ENCODE measurements at regions not wholly inside any gene's neighbourhood (a gene's known extent, or its start where the extent isn't known, plus 50 kb on each side); places are given as distances from the start of the nearest gene placed in this dataset.

DNA sequence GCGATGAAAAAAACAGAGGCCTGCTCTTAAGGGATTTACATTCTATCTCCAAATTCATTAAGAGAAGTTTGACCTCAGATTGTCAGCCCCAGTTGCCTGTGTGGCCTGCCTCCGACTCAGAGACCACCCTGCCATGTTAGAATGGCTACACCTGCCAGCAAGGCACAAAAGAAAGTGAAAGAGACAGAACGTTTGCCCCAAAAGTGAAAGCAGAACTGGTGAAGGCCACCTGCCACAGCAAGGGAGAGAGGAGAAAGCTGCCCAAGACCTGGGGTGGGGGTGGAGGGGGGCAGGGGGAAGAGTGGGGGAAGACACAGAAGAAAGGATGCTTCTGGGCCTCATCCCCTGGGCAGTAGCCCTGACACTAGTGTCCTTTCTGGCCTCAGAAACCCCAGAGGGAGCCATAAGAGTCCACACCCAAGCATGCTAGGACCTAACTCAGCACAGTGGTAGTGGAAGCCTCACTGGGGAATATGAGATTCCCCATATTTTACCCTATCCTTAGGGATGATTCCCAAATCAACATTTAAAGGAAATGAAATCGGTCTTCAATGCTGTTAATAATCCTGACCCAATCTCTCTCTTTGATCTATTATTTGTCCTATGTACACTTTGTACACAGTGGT, 389.7 kb downstream of the TXNL1 start:
- H3K27me3 ChIP-seq (ENCODE audit: insufficient read depth, low read length): no peaks in the 10 kb centered on the region

DNA sequence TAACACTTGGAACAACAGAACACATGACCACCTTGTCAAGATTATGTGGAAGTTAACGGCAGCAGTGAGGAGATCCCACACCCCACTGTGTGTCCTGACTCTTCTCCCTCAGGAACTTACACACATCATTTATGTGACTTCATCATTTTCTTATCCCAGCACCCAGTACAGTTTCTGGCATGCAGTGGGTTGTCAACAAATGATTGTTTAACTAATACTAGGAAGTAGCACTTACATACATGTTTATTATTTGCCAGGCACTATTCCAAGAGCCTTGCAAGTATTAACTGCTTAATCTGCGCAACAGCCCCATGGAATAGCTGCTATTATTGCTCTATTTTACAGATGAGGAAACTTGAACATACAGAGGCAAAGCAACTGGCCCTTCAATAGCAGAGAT, 391.5 kb downstream of the TXNL1 start:
- H3K4me3 Mint-ChIP-seq (ENCODE audit: unreplicated experiment): no peak overlapping the region
- FAIRE-seq: no peak
- Histone ChIP-seq H4K20me1 (ENCODE audit: insufficient read depth, low read length) (no peaks in the 10 kb centered on the region), H3K9me3 (ENCODE audit: insufficient read depth, low read depth, low read length) (no peaks in the 10 kb centered on the region), H3K4me3 (ENCODE audit: insufficient read depth, low read depth, low read length) (no peak overlapping the region), H3K27me3 (ENCODE audit: insufficient read depth, low read length) (no peaks in the 10 kb centered on the region), H3K79me2 (ENCODE audit: insufficient read depth, low read length) (no peaks in the 10 kb centered on the region), H3K36me3 (ENCODE audit: insufficient read depth, low read length) (no peaks in the 10 kb centered on the region), H3K4me2 (ENCODE audit: low read length) (no peak overlapping the region), H2AFZ (ENCODE audit: low read depth, low read length) (no peak overlapping the region), H3K9ac (ENCODE audit: low read length) (no peak overlapping the region), H3K27ac (ENCODE audit: low read depth, low read length) (no peak overlapping the region), H3K4me1 (ENCODE audit: insufficient read depth, low read length) (peaks cover 4% of the 10 kb centered on the region)
- TF ChIP-seq, protein P1, sequence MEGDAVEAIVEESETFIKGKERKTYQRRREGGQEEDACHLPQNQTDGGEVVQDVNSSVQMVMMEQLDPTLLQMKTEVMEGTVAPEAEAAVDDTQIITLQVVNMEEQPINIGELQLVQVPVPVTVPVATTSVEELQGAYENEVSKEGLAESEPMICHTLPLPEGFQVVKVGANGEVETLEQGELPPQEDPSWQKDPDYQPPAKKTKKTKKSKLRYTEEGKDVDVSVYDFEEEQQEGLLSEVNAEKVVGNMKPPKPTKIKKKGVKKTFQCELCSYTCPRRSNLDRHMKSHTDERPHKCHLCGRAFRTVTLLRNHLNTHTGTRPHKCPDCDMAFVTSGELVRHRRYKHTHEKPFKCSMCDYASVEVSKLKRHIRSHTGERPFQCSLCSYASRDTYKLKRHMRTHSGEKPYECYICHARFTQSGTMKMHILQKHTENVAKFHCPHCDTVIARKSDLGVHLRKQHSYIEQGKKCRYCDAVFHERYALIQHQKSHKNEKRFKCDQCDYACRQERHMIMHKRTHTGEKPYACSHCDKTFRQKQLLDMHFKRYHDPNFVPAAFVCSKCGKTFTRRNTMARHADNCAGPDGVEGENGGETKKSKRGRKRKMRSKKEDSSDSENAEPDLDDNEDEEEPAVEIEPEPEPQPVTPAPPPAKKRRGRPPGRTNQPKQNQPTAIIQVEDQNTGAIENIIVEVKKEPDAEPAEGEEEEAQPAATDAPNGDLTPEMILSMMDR (IDR thresholded peaks at IDR 0.05; ENCODE audit: insufficient read depth, low read depth, low read length): no peak
- TF ChIP-seq EZH2 (IDR thresholded peaks at IDR 0.05; ENCODE audit: insufficient read depth, low read length): no peak
- peaks cover 9% of the 10 kb centered on the region for H3K4me1 Mint-ChIP-seq (ENCODE audit: low read depth, unreplicated experiment)
- no peaks in the 10 kb centered on the region for H3K27me3 Mint-ChIP-seq (ENCODE audit: low read depth, unreplicated experiment)
- H3K36me3 Mint-ChIP-seq (ENCODE audit: low read depth, unreplicated experiment): no peaks in the 10 kb centered on the region
- DNase-seq (ENCODE audit: low read depth): no peak
- no peak overlapping the region for H3K27ac Mint-ChIP-seq (ENCODE audit: unreplicated experiment)
- H3K9me3 Mint-ChIP-seq (ENCODE audit: unreplicated experiment): peaks cover 4% of the 10 kb centered on the region

More for the DNA sequence above, 389.7 kb downstream of the TXNL1 start:
- no peak for FAIRE-seq
- Histone ChIP-seq H4K20me1 (ENCODE audit: insufficient read depth, low read length) (no peaks in the 10 kb centered on the region), H3K9me3 (ENCODE audit: insufficient read depth, low read depth, low read length) (no peaks in the 10 kb centered on the region), H2AFZ (ENCODE audit: low read depth, low read length) (no peak overlapping the region), H3K36me3 (ENCODE audit: insufficient read depth, low read length) (no peaks in the 10 kb centered on the region), H3K9ac (ENCODE audit: low read length) (no peak overlapping the region), H3K27ac (ENCODE audit: low read depth, low read length) (no peak overlapping the region), H3K4me3 (ENCODE audit: insufficient read depth, low read depth, low read length) (no peak overlapping the region), H3K79me2 (ENCODE audit: insufficient read depth, low read length) (no peaks in the 10 kb centered on the region), H3K4me1 (ENCODE audit: insufficient read depth, low read length) (peaks cover 4% of the 10 kb centered on the region), H3K4me2 (ENCODE audit: low read length) (no peak overlapping the region)
- peaks cover 4% of the 10 kb centered on the region for H3K9me3 Mint-ChIP-seq (ENCODE audit: unreplicated experiment)
- H3K36me3 Mint-ChIP-seq (ENCODE audit: low read depth, unreplicated experiment): no peaks in the 10 kb centered on the region
- peaks cover 9% of the 10 kb centered on the region for H3K4me1 Mint-ChIP-seq (ENCODE audit: low read depth, unreplicated experiment)
- no peak overlapping the region for H3K4me3 Mint-ChIP-seq (ENCODE audit: unreplicated experiment)
- H3K27ac Mint-ChIP-seq (ENCODE audit: unreplicated experiment): no peak overlapping the region
- DNase-seq (ENCODE audit: low read depth): no peak
- TF ChIP-seq, protein P1 (IDR thresholded peaks at IDR 0.05; ENCODE audit: insufficient read depth, low read depth, low read length): no peak
- TF ChIP-seq EZH2 (IDR thresholded peaks at IDR 0.05; ENCODE audit: insufficient read depth, low read length): no peak
- no peaks in the 10 kb centered on the region for H3K27me3 Mint-ChIP-seq (ENCODE audit: low read depth, unreplicated experiment)

DNA sequence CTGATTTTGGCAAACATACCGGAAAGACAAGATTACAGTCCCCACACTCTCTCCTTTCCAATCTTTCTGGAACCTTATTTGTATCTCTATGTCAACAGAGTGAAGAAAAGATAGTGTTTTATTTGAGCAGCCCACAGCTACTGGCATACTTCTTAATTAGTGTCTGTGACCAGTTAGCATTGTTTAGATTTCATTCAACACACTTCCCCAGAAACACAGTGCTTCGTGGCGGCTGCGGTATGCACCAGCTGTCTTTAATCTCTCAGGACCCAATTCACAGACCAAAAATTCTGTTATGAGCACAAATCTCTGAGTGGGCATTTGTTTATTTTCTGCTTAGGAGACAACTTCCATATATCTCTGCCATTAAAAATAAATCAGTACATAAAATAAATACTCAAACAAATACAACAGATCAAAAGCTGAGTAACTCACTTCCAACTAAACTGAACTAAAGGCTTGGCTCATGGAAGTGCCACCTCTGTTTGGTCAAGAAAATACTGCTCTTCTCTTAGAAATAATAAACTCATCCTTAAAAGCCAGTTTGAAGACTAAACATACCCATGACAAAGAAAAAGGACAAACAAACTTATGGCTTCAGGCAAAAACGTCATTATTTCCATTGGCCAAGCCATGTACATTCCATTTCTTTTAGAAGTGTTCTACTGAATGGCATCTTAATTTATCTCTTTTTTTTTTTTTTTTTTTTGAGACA, 392.4 kb downstream of the TXNL1 start:
- Mint-ChIP-seq H3K4me1 (ENCODE audit: low read depth, unreplicated experiment) (peaks cover 9% of the 10 kb centered on the region), H3K36me3 (ENCODE audit: low read depth, unreplicated experiment) (no peaks in the 10 kb centered on the region), H3K27ac (ENCODE audit: unreplicated experiment) (no peak overlapping the region), H3K9me3 (ENCODE audit: unreplicated experiment) (peaks cover 4% of the 10 kb centered on the region), H3K4me3 (ENCODE audit: unreplicated experiment) (no peak overlapping the region), H3K27me3 (ENCODE audit: low read depth, unreplicated experiment) (no peaks in the 10 kb centered on the region)
- no peak for TF ChIP-seq EZH2 (IDR thresholded peaks at IDR 0.05; ENCODE audit: insufficient read depth, low read length)
- TF ChIP-seq, protein P1 (IDR thresholded peaks at IDR 0.05; ENCODE audit: insufficient read depth, low read depth, low read length): no peak
- H3K27me3 ChIP-seq (ENCODE audit: insufficient read depth, low read length): no peaks in the 10 kb centered on the region
- peak; percentile 85 for FAIRE-seq
- H3K36me3 ChIP-seq (ENCODE audit: insufficient read depth, low read length): no peaks in the 10 kb centered on the region
- no peak overlapping the region for H2AFZ ChIP-seq (ENCODE audit: low read depth, low read length)
- peak overlapping the region; percentile 26 for H3K4me2 ChIP-seq (ENCODE audit: low read length)
- no peak overlapping the region for H3K4me3 ChIP-seq (ENCODE audit: insufficient read depth, low read depth, low read length)
- DNase-seq (ENCODE audit: low read depth): peak; percentile 77
- no peak overlapping the region for H3K27ac ChIP-seq (ENCODE audit: low read depth, low read length)
- H4K20me1 ChIP-seq (ENCODE audit: insufficient read depth, low read length): no peaks in the 10 kb centered on the region
- H3K9ac ChIP-seq (ENCODE audit: low read length): no peak overlapping the region
- peaks cover 4% of the 10 kb centered on the region for H3K4me1 ChIP-seq (ENCODE audit: insufficient read depth, low read length)
- no peaks in the 10 kb centered on the region for H3K9me3 ChIP-seq (ENCODE audit: insufficient read depth, low read depth, low read length)
- no peaks in the 10 kb centered on the region for H3K79me2 ChIP-seq (ENCODE audit: insufficient read depth, low read length)
